Activated T-cell treated with anti-CD3 and anti-CD28 coated beads, Interleukin-2, amount 50 U/mL, for 48 hours (primary cell): ENCODE measurements at regions not wholly inside any gene's neighbourhood (a gene's known extent, or its start where the extent isn't known, plus 50 kb on each side); places are given as distances from the start of the nearest gene placed in this dataset.

ENCODE experiments used
- DNase-seq, 2 experiments: peaks; one replicate each; pipeline ENCODE4 v3.0.0-alpha.2; 2020

GRCh38 chr15:70420948-70421482 lies 323.3 kb upstream of the TLE3 start:
- DNase-seq = no peak

DNA sequence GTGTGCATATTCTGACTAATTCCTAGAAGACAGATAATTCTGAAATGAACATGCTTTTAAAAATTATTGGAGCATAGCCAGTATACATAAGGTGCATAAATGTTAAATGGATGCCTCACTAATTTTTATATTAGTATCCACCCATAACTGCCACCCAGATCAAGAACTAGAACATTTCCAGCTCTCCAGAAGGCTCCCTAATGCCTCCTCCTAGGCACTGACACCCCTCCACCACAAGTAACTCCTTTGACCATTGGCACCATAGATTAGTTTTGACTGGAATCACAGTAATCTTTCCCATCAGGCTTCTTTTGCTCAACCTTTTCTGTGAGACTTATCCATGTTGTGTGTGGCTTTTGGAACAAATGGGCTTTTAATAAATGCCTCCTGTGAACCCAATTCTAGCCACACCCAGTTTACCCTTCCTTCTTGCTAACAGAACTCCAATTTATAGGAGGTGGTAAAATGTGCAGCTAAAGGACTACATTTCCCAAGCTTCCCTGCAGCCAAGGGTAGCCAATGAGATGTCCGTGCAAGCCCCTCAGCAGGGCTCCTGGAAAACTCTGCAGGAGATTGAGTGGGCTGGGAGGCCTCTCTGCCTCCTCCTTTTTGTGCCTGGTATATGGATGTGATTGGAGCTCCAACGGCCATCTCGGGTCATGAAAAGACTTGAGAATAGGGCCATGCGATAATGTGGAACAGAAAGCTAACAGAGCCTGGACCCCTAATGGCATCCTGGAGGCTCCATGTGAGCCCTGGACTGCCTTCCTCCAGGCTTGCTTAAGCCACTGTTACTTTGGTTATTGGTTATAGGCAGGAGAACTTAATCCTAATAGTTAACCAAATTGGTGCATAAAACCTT lies 322.6 kb upstream of the TLE3 start:
- DNase-seq = no peak

DNA sequence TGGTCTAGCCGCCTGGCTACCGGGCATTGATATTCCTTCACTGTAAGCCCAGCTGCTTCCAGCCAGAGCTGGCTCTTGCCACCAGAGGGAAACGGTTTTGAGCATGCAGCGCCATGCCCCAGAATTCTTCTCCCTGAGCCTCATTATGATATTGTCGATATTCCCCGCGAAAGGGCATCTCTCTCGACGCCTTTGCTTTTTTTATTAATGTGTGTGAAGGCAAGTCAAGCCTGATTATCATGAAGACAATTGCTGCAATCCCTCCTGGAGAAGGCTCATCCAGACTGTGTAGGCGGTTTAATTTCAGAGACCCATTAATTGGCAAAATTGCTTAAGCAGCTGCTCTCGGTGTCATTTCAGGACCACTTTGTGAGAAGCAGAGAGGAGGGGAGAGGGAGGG lies 321.2 kb upstream of the TLE3 start:
- DNase-seq = no peak

DNA sequence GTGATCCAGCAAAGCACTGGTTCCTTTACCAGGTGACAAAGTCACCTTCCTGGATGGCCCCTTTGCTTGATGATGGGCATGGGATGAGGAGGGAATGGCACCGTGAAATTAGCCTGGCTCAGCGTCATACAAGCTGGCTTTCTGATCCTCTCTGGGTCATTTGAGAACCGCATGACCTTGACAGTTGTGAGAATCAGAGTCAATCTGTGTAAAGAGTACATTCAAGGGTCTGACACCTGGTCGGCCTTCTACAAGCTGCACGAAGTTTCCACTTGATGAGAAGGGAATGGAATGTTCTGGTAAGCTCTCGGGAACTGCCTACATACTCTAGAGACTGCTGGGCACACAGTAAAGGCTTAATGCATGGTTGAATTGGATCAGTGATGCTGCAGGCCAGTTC lies 319.8 kb upstream of the TLE3 start:
- no peak for DNase-seq

DNA sequence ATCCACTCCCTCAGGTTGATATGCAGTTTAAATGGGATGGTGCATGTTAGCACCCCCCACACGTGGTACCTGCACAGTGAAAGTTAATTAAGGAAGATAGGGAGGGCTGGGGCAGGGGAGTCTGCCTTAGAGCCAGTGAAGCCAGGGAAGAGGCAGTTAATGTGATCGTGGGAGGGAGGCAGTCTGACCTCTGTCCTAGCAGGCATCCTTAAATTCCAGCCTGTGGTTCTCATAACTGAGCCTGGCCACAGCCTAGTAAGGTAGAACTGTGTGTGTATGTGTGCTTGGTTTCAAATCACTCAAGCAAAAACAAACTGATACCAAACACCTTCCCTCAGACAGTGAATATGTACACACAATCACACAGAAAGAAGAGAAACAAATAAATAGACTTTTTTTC lies 319.1 kb upstream of the TLE3 start:
- no peak for DNase-seq

- no peak for DNase-seq
These were observed 317.7 kb upstream of the TLE3 start for GRCh38 chr15:70415398-70415797.

- no peak for DNase-seq
These were observed 316.9 kb upstream of the TLE3 start for GRCh38 chr15:70414626-70415025.

- no peak for DNase-seq
These were observed 315.1 kb upstream of the TLE3 start for GRCh38 chr15:70412794-70413193.

- no peak for DNase-seq
These were observed 313.6 kb upstream of the TLE3 start for GRCh38 chr15:70411143-70411863.

GRCh38 chr15:70410371-70410985 lies 312.8 kb upstream of the TLE3 start:
- no peak for DNase-seq

- DNase-seq = no peak
These were observed 311.7 kb upstream of the TLE3 start for GRCh38 chr15:70409388-70409787.

GRCh38 chr15:70407955-70408354 lies 310.2 kb upstream of the TLE3 start:
- no peak for DNase-seq

DNA sequence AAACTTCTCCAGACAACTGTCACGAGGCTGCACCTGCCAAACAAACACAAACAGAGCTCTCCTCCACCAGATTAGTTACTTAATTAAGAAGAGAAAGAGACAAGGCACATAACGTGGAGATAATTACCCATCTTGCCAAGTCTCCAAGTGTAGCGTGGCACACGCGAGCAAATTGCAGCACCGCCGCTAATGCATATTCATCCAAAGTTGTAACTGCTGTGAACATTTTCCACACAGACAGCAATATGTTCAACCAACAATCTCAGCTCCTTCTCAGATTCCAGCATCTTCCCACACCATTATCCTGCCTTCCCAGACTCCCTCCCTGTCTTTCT lies 309.6 kb upstream of the TLE3 start:
- DNase-seq = no peak

DNA sequence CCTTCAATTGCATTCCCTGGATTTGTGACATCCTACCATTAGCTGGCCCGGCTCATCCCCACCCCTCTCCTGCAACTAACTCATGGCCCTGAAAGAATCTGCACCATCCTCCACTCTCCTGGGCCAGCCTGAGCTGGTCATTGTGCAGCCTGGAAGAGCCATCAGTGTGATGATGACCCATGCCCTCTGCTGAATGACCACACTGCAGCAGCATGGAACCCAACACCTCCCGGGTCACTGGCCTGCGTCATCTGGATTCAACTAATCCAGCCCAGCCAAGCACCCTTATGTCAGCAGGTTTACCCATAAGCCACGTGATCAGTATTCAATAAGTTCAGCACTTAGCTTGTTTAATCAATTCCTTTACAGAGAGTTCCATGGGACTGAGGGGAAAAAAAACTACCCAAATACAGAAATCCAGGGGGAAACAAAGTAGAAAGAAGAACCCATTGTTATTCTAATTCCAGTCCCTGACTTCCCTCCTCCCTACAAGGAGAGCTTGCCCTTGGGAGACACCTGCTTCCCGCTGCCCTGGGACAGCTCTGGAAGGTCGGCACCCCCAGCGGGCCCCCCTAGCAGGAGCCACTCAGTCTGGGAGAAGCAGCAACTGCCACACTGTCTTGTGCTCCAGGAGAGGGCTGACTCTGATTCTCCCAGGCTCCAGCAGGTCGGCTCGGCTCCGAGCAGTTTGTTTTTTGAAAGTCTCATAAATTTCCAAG lies 309.1 kb upstream of the TLE3 start:
- DNase-seq = no peak

DNA sequence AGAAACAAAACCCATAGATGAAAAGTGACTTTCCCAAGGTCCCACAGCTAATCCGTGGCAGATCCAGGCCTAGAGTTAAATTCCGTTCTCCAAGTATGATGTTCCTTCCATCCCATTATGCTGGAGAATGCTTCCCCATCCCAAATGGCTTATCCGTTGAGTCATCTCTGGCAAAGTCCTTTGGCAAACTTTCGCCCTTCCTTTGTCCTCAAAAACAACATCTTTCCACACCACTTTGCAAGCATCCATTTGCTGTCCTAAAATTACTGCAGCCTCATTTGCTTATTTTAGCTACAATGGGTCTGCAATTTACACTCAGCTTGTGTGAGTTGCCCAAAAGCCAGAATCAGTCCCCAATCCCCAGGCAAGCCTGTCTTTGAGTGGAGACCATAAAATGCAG lies 304.0 kb upstream of the TLE3 start:
- DNase-seq = no peak

DNA sequence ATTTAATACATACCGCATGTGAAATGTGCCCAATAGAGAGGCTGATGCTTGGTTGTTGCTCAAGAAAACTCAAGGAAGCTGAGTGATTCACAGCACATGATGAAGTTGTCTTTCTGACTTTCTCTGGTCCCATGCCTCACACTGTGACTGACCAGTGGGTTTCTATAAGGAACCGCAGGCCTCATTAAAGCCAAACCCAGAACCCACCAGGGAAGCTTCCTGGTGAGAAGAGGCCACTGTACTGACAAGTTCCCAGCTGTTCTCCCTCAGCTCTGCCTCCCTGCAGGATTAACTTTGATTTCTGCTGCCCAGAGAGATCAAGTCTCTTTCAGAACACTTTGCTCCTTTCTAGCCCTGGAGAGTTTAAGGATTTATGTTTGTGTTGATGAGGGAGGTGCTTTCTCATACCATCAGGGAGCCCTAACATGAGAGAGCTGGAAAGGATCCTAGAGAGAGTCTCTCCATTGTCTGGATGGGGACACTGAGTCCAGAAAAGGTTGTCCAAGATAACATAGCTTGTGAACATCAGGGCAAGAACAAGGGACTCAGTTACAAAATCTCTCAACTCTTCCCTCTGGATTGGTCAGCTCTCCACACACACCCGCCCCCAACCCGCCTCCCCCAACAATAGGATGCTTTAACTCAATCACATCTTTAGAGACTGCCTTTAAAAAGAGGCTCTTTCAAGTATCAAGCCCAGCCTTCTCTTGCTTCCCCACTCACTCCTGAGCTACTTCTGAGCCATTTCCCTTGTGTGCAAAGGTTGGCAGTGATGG lies 303.2 kb upstream of the TLE3 start:
- DNase-seq = no peak

GRCh38 chr15:70399204-70399603 lies 301.5 kb upstream of the TLE3 start:
- no peak for DNase-seq

GRCh38 chr15:70398694-70399093 lies 301.0 kb upstream of the TLE3 start:
- no peak for DNase-seq

- DNase-seq = no peak
These were observed 299.1 kb upstream of the TLE3 start for GRCh38 chr15:70396807-70397206.

DNA sequence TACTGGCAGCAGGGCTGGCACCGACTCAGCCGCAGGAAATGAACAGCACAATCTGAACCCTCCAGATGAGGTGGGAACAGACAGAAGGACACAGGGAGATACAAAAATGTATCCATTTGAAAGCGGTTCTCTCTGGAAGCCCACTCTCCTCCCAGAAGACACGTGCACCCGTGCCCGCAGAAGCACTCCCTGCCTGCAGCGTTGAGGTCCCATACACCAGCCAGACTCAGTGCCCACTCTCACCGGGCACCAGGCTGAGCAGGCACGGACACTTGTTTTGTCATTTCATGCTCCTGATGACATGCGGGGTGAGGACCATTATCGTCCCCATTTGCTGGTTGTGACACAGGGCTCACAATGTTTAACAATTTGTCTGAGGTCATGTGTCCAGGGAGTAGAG lies 297.4 kb upstream of the TLE3 start:
- DNase-seq = no peak

DNA sequence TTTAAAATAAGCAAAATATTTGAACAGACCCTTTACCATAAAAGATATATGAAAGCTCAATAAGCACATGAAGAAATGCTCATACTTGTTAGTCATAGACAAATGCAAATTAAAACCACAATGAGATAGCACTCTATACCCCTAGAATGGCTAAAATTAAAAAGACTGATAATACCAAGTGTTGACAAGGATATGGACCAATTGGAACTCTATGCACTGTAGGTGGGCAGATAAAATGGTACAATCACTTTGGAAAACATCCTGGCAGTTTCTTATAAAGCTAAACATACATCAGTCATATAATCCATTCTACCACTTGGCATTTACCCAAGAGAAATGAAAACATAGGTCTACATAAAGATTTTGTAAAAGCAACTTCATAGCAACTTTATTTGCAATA lies 293.0 kb upstream of the TLE3 start:
- no peak for DNase-seq

DNA sequence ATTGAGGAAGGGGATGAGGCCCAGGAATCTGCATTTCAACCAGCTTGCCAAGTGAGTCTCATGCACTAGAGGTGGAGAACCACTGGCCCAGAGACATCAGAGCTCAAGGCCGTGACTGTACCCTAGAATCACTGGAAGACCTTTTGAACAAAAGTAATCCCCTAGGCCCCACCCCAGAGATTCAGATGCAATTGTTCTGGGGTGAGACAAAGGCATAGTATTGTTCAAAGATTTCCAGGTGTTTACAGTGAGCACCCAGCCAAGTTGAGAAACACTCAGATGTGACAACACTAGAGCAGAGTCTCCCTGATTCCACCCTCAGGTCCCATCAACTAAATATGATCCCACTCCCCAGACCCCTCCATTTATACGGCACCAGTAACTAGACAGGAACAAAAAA lies 290.3 kb upstream of the TLE3 start:
- no peak for DNase-seq
